SK-N-SH (cell line): ENCODE measurements at regions not wholly inside any gene's neighbourhood (a gene's known extent, or its start where the extent isn't known, plus 50 kb on each side); places are given as distances from the start of the nearest gene placed in this dataset.

Source experiments
- EZH2phosphoT487 ChIP-seq: fragments of 200-600 bp; sonication (generic); IDR thresholded peaks from 2 replicates; pipeline ENCODE4 v1.6.1; 2017; ENCODE audit warnings: low read depth, mixed run types, mild to moderate bottlenecking, antibody characterized with exemption, moderate library complexity, borderline replicate concordance
- SMC3 ChIP-seq: IDR thresholded peaks from 2 replicates; pipeline ENCODE4 v1.6.1; 2012; ENCODE audit warnings: low read depth, low read length, improper control_type of control experiment
- TF ChIP-seq, protein P1 (sequence below): fragments of 200-600 bp; sonication (generic); IDR thresholded peaks from 2 replicates; pipeline ENCODE4 v1.6.1; 2017; ENCODE audit warnings: antibody characterized with exemption, mild to moderate bottlenecking, moderate library complexity
- TF ChIP-seq, protein P2 (sequence below): IDR thresholded peaks from 2 replicates; pipeline ENCODE4 v1.6.1; 2012; ENCODE audit warnings: mild to moderate bottlenecking, low read depth, low read length, moderate library complexity

- TF ChIP-seq, protein P1, sequence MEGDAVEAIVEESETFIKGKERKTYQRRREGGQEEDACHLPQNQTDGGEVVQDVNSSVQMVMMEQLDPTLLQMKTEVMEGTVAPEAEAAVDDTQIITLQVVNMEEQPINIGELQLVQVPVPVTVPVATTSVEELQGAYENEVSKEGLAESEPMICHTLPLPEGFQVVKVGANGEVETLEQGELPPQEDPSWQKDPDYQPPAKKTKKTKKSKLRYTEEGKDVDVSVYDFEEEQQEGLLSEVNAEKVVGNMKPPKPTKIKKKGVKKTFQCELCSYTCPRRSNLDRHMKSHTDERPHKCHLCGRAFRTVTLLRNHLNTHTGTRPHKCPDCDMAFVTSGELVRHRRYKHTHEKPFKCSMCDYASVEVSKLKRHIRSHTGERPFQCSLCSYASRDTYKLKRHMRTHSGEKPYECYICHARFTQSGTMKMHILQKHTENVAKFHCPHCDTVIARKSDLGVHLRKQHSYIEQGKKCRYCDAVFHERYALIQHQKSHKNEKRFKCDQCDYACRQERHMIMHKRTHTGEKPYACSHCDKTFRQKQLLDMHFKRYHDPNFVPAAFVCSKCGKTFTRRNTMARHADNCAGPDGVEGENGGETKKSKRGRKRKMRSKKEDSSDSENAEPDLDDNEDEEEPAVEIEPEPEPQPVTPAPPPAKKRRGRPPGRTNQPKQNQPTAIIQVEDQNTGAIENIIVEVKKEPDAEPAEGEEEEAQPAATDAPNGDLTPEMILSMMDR: no peak
- TF ChIP-seq, protein P2, sequence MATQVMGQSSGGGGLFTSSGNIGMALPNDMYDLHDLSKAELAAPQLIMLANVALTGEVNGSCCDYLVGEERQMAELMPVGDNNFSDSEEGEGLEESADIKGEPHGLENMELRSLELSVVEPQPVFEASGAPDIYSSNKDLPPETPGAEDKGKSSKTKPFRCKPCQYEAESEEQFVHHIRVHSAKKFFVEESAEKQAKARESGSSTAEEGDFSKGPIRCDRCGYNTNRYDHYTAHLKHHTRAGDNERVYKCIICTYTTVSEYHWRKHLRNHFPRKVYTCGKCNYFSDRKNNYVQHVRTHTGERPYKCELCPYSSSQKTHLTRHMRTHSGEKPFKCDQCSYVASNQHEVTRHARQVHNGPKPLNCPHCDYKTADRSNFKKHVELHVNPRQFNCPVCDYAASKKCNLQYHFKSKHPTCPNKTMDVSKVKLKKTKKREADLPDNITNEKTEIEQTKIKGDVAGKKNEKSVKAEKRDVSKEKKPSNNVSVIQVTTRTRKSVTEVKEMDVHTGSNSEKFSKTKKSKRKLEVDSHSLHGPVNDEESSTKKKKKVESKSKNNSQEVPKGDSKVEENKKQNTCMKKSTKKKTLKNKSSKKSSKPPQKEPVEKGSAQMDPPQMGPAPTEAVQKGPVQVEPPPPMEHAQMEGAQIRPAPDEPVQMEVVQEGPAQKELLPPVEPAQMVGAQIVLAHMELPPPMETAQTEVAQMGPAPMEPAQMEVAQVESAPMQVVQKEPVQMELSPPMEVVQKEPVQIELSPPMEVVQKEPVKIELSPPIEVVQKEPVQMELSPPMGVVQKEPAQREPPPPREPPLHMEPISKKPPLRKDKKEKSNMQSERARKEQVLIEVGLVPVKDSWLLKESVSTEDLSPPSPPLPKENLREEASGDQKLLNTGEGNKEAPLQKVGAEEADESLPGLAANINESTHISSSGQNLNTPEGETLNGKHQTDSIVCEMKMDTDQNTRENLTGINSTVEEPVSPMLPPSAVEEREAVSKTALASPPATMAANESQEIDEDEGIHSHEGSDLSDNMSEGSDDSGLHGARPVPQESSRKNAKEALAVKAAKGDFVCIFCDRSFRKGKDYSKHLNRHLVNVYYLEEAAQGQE: no peak
- TF ChIP-seq SMC3: no peak
- no peak for TF ChIP-seq EZH2phosphoT487
Observed at GRCh38 chr22:22094514-22094913, 111.9 kb upstream of the TOP3B start.
